ENCODE measurements at regions not wholly inside any gene's neighbourhood (a gene's known extent, or its start where the extent isn't known, plus 50 kb on each side); places are given as distances from the start of the nearest gene placed in this dataset.

DNA sequence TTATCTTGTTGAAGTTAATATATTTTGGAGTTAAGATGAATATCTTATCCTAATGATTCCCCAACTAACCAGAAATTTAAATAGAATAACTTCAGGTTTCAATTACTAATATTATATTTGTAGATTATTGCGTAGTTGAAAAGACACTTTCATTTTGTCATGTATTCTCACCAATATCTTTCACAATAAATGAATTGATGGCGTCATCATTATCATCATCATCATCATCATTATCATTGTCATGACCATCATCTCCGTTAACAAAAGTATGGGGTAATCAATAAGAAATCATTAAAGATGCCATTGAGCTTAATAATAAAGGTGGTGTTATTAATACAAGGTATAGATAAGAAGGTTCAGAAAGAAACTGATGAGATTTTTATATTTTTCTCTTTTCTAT is 768.8 kb upstream of the SLC10A2 start:
- no peak for DNase-seq (ENCODE audit: low read depth in 2 of 2)

DNA sequence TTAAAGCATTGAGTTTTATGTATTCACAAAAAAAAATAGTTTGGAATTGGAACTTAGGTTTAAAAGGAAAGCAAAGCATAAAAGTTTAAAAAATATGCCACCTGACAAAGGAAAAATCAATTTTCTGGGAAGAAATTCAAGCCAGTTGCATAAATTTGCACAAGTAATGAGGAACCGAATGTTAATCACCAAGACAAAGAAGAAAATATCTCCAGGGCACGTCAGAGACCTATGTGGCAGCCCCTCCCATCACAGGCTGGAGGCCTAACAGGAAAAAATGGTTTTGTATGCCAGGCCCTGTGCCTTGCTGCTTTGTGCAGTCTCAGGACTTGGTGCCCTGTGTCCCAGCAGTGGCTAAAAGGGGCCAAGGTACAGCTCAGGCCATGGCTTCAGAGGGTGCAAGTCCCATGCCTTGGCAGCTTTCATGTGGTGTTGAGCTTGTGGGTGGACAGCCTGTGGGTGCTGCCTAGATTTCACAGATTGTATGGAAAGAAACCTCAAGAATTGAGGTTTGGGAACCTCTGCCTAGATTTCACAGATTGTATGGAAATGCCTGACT is 767.2 kb upstream of the SLC10A2 start:
- DNase-seq (ENCODE audit: low read depth in 2 of 2), result no peak

DNA sequence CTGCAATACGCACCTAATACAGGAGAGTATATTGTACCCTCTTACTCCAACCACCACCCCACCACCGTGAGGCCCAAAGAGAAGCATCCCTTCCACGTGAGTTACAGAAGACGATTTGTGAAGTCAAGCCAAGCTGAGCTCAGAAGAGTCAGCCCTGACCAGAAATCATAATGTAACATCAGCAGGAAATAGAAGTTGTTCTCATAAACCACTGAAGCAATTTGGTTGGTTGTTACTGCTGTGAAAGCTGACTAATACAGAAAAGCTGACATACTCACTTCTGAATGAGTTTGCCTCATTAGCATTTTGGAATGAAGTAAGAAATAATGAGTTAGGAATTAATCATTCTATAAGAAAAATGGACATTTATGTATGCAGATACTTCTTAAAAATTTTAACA is 749.4 kb upstream of the SLC10A2 start:
- DNase-seq (ENCODE audit: low read depth in 2 of 2), result no peak

DNA sequence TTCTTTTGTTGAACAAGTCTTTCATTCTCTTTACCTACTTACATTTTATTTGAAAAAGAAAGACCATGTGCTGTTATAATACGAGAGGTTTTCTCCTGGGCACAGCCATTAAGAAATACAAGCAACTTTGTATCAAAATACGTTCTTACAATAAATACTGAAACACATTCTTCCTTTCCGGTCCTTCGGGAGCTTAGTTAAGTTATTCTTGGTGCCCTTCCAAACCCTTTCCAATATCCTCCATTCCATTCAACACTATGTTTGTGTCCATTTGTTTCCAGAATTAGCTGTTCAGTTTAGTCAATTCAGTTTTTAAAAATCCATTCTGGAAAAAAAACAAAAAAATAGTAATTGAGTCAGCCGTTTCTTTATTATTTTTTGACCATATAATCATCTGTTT is 746.8 kb upstream of the SLC10A2 start:
- DNase-seq (ENCODE audit: low read depth in 2 of 2), result no peak

DNA sequence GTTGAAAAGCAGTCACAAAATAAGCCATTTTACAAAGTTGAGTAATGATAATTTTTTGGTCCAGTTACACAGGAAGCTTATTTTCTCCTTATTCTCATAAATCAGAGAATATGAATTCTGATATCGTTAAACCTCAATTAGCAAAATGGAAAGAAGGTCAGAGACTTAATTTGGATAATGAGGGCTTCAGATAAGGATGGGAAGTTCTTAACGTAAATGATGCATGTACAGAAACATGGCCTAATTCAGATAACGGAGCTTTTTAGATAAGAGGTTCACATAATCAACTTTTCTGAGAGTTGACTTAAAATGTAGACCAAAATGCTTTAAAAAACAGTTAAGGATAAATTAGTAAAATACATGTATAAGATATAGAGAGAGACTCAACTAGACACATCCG is 746.3 kb upstream of the SLC10A2 start:
- DNase-seq (ENCODE audit: low read depth in 2 of 2), result no peak

DNA sequence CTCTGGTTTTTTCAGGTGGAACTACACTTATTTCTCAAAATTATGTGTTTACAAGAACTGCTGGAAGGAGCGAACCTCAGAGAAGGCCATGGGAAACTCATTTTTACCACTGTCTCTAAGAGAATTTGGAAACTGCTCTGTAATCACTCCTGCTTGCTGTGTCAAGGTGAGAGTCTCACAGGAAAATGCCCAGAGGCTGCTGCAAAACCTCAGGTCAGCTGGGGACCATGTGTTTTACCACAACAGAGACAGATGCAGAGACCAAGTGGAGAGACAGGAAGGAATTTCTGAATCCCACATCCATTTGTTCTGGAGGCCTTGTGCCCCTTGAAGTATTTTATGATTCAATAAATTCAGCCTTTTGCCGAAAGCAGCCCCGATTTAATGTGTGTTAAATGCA is 743.8 kb upstream of the SLC10A2 start:
- DNase-seq (ENCODE audit: low read depth in 2 of 2), result no peak

DNA sequence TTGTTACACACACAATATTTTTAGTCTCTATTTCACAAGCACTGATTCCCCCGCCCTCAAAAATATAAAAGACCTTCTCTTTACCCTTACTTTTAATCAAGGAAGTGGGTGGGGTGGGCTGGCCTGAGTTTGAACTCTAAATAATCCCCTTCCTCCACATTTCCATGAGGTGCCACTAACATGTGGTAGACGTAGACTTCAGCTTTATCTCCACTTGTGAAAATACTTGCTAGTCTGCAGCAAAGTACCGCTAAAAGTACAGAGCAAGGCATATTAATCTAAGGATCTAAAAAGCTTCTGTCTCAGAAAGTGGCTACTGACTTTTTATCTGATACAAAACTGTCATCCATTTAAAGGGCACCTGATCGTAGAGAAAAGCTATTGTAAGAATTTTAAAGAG is 739.6 kb upstream of the SLC10A2 start:
- no peak for DNase-seq (ENCODE audit: low read depth in 2 of 2)

DNA sequence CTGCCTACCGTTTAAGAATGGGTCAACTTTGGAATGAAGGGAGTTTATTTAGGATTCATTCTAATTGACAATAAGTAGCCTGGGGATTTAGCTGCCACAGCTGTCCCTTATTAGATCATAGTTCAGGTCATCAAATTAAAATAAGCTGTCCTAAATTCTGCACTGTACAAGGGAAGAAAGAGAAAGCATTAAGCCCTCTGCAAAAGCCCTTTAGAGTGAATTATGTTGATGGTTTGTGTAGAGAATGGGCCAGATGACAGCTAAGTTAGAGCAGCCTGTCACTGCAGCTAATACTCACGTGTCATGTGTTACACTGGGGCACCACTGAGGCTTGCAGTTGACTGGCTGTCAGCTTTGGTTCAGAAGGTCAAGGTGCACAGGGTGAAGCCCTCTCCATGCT is 737.1 kb upstream of the SLC10A2 start:
- no peak for DNase-seq (ENCODE audit: low read depth in 2 of 2)

DNA sequence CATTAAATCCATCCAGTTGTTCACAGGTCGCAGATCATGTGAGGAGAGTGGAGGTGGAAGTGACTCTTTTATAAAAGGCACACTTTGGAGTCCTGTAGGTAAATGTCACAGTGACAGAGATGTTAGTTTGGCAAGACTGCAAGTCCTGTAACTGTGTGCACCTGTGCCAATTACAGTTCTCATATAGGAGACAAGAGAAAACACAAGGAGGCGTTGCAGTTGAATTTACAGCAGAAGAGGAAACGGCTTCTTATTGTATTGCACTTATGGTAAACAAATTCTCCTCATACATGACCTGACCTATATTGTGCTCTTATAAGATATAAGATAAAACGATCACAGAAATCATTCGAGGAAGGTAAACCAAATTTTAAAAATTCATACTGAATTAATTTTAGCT is 732.8 kb upstream of the SLC10A2 start:
- DNase-seq (ENCODE audit: low read depth in 2 of 2), result no peak

DNA sequence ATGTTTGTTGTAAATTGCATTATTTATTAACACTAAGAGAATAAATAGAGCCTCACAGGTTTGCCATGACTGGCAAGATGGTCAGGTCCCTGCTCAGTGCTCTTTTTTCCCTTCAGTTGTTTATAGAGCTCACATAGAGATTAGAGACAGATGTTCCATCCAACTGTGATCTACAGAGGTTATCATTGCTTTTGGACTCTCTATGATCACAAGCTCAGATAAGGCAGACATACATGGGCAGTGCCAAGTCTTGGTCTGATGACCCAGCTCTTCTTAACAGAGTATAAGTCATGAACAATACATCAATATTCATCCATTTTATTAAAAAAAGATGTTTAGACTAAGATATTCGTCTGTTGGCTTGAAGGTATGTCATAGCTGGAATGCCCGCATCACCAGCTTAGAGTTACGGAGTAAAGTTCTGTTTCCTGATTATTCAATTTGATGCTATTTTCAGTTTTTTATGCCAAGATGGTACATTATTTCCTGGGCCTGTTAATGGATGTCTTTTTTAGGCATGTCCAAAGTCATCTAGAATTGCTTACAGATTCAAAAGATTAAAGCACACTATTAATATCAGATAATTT is 729.8 kb upstream of the SLC10A2 start:
- no peak for DNase-seq (ENCODE audit: low read depth in 2 of 2)

DNA sequence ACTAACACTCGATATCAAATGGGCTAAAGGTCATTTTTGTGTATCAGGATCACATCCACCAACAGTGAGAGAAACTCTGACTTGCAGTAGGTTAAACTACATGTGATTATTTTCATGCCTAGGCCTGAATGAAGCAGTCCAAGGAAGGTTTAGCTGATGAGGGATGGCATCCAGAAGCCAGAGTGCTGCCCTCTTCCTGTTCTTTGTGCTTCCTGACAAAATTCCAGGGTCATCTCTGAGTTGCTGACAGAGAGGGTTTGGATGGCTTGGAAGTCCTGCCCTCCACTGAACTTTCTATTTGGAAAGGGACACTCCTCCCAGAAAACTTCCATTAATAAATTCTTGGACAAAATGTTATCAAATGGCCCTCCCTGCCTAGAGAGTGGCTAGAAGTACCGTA is 728.3 kb upstream of the SLC10A2 start:
- no peak for DNase-seq (ENCODE audit: low read depth in 2 of 2)

DNA sequence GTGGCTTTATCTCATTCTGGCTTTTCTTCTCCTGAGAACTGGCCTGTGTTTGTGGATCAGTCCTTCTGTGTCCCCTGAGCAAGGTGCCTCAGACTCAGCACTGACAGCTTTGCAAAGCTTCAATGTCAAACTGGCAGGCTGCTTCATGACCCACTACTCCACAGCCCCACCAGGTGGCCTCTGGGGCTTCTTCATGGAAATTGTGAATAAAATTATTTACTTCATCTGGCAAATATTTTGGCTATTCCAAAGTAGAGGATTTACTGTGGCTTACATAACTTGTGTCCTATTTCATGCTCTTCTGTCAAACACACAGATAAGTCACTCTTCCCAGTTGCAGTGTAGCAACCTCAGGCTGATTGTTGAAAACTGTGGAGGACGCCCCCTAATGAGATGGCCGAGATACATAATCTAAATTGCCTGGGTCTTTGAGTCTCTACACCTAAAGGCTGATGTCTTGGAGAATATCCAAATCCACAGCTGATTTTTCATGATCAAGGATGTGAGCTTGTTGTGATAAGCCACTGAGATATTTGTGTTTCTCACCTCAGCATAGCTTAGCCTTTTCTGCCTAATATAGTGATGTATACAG is 721.9 kb upstream of the SLC10A2 start:
- no peak for DNase-seq (ENCODE audit: low read depth in 2 of 2)

DNA sequence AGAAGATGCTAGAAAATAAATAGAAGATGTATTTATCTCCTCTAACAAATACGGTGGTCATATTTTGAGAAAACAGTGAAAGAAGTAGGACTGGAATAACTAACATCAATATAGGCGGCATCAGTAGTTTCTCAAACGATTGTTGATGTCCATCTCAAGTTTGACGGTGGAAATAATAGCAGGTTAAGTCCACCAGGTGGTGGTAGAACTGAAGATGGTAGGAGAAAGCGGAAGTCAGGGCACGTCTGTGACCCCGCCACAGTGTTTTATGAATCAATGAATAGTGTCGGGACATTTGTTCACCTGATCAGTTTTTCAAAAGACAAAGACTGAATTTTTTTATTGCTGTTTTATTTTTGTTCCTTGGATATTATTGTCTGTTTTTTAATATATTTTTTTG is 706.4 kb upstream of the SLC10A2 start:
- no peak for DNase-seq (ENCODE audit: low read depth in 2 of 2)

DNA sequence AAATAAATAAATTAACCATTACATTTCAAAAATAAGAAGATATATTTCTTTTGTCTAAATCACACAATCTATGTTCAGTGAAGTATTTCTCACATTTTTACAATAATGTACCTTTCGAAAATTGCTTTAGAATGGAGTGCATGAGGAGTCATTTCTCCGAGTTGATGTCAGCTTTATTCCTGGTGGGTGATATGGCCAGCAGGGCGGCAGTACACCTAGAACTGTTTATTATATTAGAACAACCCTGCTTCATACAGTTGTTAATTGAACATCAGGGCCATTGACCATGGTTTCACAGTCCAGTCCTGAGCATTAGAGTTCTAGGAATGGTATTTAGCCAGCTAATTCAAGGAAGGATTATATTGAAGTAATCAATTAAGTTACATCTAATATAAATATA is 696.3 kb upstream of the SLC10A2 start:
- no peak for DNase-seq (ENCODE audit: low read depth in 2 of 2)

DNA sequence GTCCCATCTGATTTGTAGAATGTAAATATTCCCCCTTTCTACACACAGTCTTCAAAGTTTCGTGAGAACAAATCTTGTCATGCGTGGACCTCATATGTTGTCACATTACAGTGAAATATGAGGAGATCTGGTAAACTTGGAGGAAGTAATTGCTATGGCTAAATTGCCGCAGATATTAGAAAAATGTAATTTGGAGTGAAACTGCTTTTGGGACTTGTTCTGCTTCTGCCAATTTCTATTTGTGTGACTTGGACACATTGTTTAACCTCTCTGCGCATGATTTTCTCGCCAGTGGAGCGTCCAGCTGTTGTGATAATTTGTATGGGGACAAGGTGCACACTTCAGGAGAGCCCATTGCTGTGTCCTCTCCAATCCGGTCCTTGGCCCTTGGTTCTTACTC is 693.1 kb upstream of the SLC10A2 start:
- DNase-seq (ENCODE audit: low read depth in 2 of 2), result no peak

DNA sequence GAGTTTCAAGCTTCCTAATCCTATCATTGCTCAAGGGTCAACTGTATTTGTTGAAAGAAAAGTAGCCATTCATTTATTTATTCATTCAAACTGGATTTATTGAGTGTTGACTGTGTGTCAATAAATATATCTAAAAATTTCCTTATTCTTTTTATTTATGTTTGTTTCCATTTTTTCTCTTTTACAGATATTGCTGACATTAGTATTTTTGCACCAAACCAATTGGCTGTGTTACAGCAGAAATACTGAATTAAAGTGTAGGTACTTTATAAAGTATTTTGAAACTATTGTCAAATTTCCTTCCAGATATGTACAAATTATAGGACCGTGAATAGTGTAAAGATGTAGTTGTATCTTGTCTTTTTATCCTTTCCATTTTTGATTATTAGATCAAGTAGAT is 692.0 kb upstream of the SLC10A2 start:
- DNase-seq (ENCODE audit: low read depth in 2 of 2), result no peak

DNA sequence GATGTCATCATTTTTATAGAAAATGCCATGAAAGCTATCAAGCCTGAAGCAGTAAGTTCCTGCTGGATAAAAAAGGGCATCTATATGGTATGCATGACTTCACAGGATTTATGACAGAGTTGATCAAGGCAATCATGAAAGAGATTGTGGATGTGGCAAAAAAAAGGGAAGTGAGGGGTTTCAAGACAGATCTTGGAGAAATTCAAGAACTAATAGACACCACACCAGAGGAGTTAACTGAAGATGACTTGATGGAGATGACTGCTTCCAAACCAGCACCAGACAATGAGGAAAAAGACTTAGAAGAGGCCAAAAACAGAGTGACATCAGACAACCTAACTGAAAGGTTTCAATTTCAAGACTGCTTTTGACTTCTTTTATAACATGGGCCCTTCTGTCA is 691.1 kb upstream of the SLC10A2 start:
- no peak for DNase-seq (ENCODE audit: low read depth in 2 of 2)

DNA sequence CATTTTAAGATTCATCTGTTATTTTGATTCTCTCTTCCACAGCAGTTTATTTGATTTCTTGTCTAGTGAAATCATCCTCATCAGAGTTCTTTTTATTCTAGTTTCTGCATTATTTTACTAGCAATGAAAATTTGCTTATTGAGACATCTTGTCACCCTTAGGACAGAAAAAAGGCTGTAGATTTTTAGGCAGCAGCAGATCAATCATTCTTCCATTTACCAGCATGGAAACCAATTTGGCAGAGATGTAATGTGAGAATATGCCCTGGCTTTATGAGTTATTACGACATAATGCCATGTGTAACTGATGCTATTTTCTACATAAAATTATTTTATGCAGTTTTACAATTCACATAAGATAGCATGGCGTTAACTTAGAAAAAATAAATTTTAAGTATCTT is 688.6 kb upstream of the SLC10A2 start:
- no peak for DNase-seq (ENCODE audit: low read depth in 2 of 2)

DNA sequence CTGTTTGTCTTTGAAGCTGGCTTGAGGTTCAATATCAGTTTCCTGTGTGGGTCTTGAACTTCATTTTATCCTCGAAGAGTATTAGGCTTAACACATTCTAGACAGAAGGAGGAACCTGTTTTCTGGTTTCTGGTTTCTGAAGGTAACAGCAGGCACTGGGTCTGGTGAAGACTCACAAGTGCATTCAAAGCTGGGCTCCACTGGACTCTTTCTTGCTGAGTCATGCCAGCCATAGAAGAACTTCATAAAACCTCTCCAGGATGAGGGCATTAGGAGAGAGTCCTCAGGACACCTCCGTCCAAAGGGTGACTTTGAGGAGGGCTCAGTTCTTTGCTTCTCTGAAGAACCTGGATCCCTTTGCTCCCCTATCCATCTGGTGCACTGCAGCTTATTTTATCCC is 668.6 kb upstream of the SLC10A2 start:
- no peak for DNase-seq (ENCODE audit: low read depth in 2 of 2)

DNA sequence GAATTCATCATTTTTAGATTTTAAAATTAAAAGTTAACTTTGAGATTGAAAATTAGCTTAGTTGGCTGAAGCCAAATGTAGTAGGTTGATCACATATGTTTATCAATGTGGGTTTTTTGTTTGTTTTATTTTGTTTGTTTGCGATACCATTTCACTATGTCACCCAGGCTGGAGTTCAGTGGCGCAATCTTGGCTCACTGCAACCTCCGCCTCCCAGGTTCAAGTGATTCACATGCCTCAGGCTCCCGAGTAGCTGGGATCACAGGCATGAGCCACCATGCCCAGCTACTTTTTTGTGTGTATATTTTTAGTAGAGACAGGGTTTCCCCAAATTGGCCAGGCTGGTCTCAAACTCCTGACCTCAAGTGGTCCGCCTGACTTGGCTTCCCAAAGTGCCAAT is 665.7 kb upstream of the SLC10A2 start:
- DNase-seq (ENCODE audit: low read depth in 2 of 2), result no peak

DNA sequence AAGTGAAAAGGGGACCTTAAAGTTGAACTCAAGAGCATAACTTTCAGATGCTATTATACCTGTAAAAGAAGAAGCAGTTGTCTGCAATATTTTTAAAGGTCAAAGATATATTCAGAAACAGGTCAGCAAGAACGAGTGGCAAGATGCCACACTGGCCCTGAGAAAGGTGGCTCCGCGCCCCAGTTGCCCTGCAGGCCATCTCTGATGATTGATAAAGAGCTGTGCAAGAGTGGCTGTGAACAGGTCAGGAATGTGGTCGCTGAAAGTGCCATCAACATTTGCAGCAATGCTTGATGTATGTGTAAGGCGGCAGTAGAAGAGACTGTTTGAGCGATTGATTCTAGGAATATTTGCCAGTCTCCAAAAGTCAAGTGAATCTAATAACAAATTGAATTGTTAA is 664.2 kb upstream of the SLC10A2 start:
- DNase-seq (ENCODE audit: low read depth in 2 of 2), result no peak

DNA sequence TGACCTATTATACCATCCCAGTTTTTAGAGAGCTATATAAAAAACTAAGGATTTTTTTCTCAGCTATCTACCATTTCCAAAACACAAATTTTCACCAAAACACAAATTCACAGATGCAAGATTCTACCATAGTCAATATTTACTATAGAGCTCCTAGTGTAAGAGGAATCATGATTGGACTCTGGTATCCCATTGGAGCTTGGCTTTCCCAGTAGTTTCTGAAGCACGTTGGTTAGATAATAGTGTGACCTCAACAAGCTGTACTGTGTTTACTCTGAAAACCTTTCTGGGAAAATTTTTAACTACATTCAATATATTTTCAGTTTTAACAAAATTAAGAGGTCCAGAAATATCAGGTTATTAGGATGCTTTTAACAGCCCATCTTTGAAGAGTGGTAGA is 660.6 kb upstream of the SLC10A2 start:
- DNase-seq (ENCODE audit: low read depth in 2 of 2), result no peak

DNA sequence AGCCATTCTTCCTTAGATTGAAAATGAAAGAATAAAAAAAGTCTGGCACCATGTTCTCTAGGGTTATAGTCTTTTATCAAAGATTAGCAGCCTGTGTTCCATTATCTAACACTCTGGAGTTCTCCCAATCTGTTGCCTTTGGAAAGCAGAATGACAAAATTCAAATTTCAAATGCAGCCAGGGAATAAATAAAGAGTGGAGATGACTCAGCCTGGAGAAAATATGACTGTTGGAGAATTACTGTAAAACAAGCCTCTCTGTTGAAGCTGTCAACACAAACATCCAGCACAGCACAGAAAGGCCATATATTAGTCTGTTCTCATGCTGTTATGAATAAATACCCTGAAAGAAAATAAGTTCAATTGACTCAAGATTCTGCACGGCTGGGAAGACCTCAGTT is 650.5 kb upstream of the SLC10A2 start:
- no peak for DNase-seq (ENCODE audit: low read depth in 2 of 2)

DNA sequence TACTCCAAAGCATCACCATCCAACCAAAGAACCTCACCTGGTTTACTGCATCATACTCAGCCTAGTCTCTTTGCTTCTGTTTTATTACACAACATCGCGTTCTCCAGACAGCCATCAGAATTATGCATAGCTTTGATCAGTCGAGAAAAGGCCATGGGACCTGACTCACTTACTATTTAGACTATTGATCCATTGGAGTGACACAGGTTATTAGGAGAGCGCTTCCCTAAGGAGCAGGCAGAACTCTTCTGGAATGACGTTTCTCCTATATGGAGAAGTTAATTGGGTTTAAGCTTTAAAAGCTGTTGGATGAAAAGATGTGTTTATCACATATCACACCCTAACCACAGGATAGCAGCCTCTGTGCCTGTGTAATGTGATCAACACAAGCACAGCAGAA is 649.1 kb upstream of the SLC10A2 start:
- no peak for DNase-seq (ENCODE audit: low read depth in 2 of 2)

Measured in stimulated activated CD4-positive, alpha-beta T cell treated with anti-CD3 and anti-CD28 coated beads, Interleukin-12 subunit alpha, Interleukin-12 subunit beta, amount 100 ng/mL, for 24 hours (primary cell).